HuH-7.5 (cell line): ENCODE measurements at regions not wholly inside any gene's neighbourhood (a gene's known extent, or its start where the extent isn't known, plus 50 kb on each side); places are given as distances from the start of the nearest gene placed in this dataset.

Experiments used
- DNase-seq: peaks from one replicate; pipeline ENCODE4 v3.0.0; 2011; ENCODE audit warnings: low spot score

GRCh38 chr1:73953586-73953985 lies 244.4 kb downstream of the LRRIQ3 start:
- DNase-seq, result no peak

- DNase-seq, result no peak
Measured at GRCh38 chr1:73953186-73953585, 244.8 kb downstream of the LRRIQ3 start.

- no peak for DNase-seq
Measured at GRCh38 chr1:73948055-73948454, 249.9 kb downstream of the LRRIQ3 start.

DNA sequence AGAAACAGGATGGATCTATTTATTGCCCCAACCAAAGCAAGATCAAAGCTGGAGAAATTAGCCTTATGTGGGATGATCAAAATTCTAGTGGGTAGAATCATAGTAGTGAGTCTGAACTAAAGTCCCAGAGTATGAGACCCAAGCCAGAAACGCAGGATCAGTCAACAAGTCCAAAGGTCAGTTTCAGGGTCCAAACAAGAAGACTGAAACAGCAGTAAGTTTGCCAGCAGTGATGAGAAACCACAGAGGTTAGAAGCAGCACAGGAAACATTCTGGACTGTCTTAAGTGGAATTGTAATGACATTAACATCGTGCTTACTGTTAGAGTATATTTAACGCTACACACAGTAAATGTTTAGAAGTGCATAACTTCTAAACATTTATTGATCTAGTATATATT lies 251.0 kb downstream of the LRRIQ3 start:
- no peak for DNase-seq

GRCh38 chr1:73943270-73943669 lies 254.7 kb downstream of the LRRIQ3 start:
- DNase-seq, result no peak

GRCh38 chr1:73930293-73930692 lies 267.7 kb downstream of the LRRIQ3 start:
- DNase-seq, result no peak

GRCh38 chr1:73914951-73915350 lies 283.0 kb downstream of the LRRIQ3 start:
- no peak for DNase-seq

GRCh38 chr1:73913025-73913424 lies 285.0 kb downstream of the LRRIQ3 start:
- DNase-seq, result no peak

DNA sequence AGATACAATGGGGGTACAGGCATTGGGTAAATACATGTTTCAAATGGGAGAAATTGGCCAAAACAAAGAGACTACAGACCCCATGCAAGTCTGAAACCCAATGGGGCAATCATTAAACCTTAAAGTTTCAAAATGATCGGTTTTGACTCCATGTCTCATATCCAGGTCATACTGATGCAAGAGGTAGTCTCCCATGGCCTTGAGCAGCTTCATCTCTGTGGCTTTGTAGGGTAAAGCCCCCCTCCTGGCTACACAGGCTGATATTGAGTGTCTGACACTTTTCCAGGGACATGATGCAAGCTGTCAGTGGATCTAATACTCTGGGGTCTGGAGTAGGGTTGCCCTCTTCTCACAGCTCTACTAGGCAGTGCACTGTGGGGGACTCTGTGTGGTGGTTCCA lies 286.1 kb downstream of the LRRIQ3 start:
- DNase-seq, result no peak

- DNase-seq, result no peak
Measured at GRCh38 chr1:73910466-73910865, 287.5 kb downstream of the LRRIQ3 start.

DNA sequence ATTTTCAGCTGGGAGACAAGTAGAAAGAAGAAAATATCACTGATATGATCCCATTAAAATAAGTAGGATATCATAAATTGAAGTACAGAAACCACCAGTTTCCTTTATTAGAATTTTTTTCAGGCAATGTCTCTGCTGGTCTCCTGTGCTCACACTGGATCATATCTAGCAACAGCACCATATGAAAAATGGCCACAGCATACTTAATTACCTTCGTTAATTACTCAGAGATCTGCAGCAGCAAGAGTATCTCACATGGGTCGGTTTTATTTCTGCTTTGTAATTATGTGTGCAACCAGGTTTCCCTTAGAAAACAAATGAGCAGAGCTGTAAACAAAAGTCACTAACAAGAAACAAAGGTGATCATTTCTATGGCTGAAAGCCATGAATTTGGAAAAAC lies 287.9 kb downstream of the LRRIQ3 start:
- no peak for DNase-seq

DNA sequence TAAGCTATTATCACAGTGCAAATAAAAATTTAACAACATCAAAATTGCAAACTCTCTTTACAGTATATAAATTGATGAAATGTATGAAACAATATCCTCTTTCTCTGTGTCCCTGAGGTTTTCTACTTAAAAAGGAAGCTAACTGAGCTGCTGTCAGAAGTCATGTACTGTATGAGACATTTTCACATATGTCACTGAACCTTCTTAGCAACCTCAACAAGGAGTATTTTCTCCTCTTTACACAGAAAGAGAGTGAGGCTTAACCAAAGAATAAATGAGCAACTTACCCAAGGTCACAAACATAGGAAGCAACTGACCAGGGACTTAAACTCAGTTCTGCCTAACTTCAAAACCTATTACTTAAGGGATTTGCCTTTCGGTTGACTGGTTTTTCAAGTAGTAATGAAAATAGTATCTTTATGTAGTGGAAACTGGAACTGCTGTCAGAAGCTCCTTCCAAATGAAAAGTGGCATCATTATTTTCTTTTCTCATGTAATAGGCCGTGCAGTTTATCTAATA lies 288.9 kb downstream of the LRRIQ3 start:
- DNase-seq, result no peak

GRCh38 chr1:73907051-73907450 lies 290.9 kb downstream of the LRRIQ3 start:
- DNase-seq, result no peak

DNA sequence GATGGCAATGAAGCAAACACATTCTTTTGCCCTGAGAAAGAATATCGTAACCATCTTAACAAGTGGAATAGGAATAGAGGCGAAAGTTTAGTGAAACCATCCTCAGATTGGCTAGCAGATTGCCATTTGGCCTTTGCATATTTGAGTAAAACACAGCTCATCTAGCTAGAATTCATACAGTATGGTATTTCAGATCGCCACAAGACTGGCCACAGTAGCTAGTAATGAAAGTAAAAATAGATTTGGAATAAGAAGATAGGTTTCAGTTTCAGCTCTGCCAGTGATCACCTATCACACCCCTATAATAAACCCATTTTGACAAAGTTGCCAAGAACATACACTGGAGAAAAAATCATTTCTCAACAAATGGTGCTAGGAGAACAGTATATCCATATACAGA lies 294.9 kb downstream of the LRRIQ3 start:
- DNase-seq, result no peak

DNA sequence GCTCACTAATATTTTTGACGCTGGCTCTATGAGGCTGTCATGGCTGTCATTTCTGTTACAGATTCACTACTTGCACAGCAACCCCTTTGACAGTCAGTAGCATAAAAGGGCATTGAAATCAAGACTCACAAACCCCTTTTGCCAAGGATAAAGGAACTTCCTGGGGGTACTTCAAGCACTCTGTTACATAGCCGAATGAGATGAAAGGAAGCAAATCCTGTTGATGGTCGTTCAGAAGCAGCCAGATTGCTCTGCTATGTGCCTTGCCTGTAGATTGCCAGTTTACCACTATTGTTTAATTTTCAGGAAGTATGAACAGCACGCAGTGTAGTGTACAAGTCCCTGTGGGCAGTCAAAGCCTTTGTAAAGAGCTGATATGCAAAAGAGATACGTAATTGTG lies 296.2 kb downstream of the LRRIQ3 start:
- no peak for DNase-seq

DNA sequence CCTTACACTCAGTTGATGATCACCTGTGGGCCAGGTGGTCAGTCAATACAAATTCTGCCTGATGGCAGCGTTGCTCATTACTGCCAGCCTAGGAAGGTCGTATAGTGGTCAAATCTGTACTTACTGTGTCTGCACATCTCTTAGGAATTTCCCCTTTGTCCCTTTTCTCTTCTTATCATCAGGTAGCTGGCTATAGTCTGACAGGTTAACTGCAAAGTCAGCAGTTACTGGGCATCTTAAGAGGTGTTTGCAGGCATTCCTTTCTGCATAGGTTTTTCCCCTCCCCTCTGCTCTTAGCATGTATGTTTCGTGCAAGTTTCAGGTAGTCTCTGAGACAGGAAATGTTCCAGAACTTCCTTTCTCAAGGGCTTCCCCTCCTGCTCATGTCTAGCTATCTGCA lies 298.7 kb downstream of the LRRIQ3 start:
- no peak for DNase-seq

GRCh38 chr1:73898540-73898939 lies 299.4 kb downstream of the LRRIQ3 start:
- DNase-seq, result no peak

- no peak for DNase-seq
Measured at GRCh38 chr1:73887412-73887811, 310.6 kb downstream of the LRRIQ3 start.

DNA sequence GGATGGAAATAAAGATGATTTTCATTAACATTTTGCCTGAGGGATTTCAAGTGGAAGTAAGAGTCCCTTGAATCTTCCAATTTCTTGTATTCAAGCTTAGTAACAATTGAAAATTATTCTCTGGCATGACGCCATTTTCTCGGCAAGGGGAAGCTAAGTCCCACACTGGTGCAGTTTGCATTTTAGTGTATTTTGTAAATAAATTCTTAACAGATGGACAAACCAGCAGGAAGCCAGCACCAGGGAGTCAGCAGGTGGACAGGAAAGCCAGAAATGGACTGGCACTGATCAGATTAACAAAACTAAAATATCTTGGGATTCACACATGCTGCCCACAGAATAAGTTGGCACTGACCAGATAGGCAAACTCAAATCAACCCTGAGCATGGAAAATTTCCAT lies 311.3 kb downstream of the LRRIQ3 start:
- DNase-seq, result no peak

- no peak for DNase-seq
Measured at GRCh38 chr1:73874806-73875205, 323.2 kb downstream of the LRRIQ3 start.

GRCh38 chr1:73868810-73869336 lies 329.1 kb downstream of the LRRIQ3 start:
- no peak for DNase-seq

- DNase-seq, result no peak
Measured at GRCh38 chr1:73862355-73862754, 335.6 kb downstream of the LRRIQ3 start.

DNA sequence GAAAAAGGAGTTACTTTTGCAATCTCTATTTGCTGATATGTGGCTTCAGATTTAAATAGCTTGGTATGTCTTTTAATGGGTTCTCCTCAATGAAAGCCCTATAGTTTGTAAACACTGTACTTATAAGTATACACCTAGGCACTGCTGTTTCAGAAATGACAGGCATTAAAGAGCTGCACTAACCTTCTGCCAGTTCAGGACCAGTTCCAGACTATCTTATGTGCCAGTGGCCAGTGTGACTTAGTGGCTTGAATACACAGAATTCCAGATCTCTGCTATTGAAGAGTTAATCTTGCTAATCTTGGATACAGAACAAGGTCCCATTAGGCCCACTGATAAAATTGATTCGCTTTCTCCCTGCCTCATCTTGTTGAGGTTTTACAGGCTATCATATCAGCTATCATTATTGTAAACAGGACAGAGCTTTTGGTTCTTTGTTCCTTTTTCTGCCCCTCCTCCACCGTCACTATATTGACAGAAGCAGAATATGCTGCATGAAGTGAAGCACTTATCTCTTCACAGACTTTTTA lies 337.5 kb downstream of the LRRIQ3 start:
- no peak for DNase-seq

DNA sequence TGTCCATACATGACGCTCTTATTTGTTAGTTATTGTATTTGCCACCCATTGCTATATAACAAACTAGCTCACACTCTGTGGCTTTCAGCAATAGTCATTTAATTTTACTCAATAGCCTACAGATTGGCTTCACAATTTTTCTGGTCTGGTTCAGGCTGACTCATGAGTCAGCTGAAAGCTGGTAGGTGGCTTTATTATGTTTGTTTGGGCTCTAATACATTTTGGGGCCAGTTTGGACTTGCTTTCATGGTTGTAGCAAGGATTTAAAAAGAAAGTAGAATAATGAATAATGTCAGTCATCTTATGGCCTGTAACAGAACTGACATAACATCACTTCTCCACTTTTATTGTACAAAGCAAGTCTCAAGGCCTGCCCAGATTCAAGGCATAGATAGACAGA lies 338.7 kb downstream of the LRRIQ3 start:
- no peak for DNase-seq
